Stimulated activated CD8-positive, alpha-beta memory T cell treated with anti-CD3 and anti-CD28 coated beads, Interleukin-12 subunit alpha, Interleukin-12 subunit beta, amount 100 ng/mL, for 1 hour (primary cell): ENCODE measurements at regions not wholly inside any gene's neighbourhood (a gene's known extent, or its start where the extent isn't known, plus 50 kb on each side); places are given as distances from the start of the nearest gene placed in this dataset.

Source experiments
- DNase-seq: peaks from one replicate; pipeline ENCODE4 v3.0.0-alpha.2; 2020; ENCODE audit warnings: low read depth

- DNase-seq: no peak
Observed at GRCh38 chr15:95492388-95493070, 838.0 kb upstream of the NR2F2 start.

- DNase-seq: no peak
Observed at GRCh38 chr15:95494971-95495541, 835.4 kb upstream of the NR2F2 start.

GRCh38 chr15:95497634-95498033 lies 832.9 kb upstream of the NR2F2 start:
- DNase-seq: no peak

GRCh38 chr15:95498961-95499360 lies 831.5 kb upstream of the NR2F2 start:
- no peak for DNase-seq

GRCh38 chr15:95499397-95499796 lies 831.1 kb upstream of the NR2F2 start:
- no peak for DNase-seq

- no peak for DNase-seq
Observed at GRCh38 chr15:95501865-95502264, 828.6 kb upstream of the NR2F2 start.

- DNase-seq: no peak
Observed at GRCh38 chr15:95503107-95503506, 827.4 kb upstream of the NR2F2 start.

GRCh38 chr15:95503640-95504225 lies 826.8 kb upstream of the NR2F2 start:
- DNase-seq: no peak

- DNase-seq: no peak
Observed at GRCh38 chr15:95511671-95512070, 818.8 kb upstream of the NR2F2 start.

- DNase-seq: no peak
Observed at GRCh38 chr15:95512906-95513305, 817.6 kb upstream of the NR2F2 start.

GRCh38 chr15:95519887-95520286 lies 810.6 kb upstream of the NR2F2 start:
- no peak for DNase-seq

- DNase-seq: no peak
Observed at GRCh38 chr15:95520511-95520910, 810.0 kb upstream of the NR2F2 start.

- no peak for DNase-seq
Observed at GRCh38 chr15:95520922-95521321, 809.6 kb upstream of the NR2F2 start.

GRCh38 chr15:95522533-95522932 lies 808.0 kb upstream of the NR2F2 start:
- no peak for DNase-seq

GRCh38 chr15:95528920-95529319 lies 801.6 kb upstream of the NR2F2 start:
- no peak for DNase-seq

GRCh38 chr15:95536638-95537037 lies 793.9 kb upstream of the NR2F2 start:
- no peak for DNase-seq

- DNase-seq: no peak
Observed at GRCh38 chr15:95538693-95539092, 791.8 kb upstream of the NR2F2 start.

- DNase-seq: no peak
Observed at GRCh38 chr15:95541301-95541700, 789.2 kb upstream of the NR2F2 start.

- no peak for DNase-seq
Observed at GRCh38 chr15:95549168-95549738, 781.2 kb upstream of the NR2F2 start.

GRCh38 chr15:95550702-95551101 lies 779.8 kb upstream of the NR2F2 start:
- DNase-seq: no peak

GRCh38 chr15:95556225-95556624 lies 774.3 kb upstream of the NR2F2 start:
- DNase-seq: no peak

GRCh38 chr15:95556866-95557225 lies 773.7 kb upstream of the NR2F2 start:
- no peak for DNase-seq

GRCh38 chr15:95557226-95558046 lies 773.1 kb upstream of the NR2F2 start:
- no peak for DNase-seq
